ENCODE measurements at regions not wholly inside any gene's neighbourhood (a gene's known extent, or its start where the extent isn't known, plus 50 kb on each side); places are given as distances from the start of the nearest gene placed in this dataset.
A peak's percentile ranks its signal among the peaks of the same experiment; 100 is the strongest.

- no peak for DNase-seq
These were observed 558.7 kb upstream of the KCNMB2 start for GRCh38 chr3:177977381-177978158.

- DNase-seq = no peak
These were observed 557.3 kb upstream of the KCNMB2 start for GRCh38 chr3:177978946-177979345.

GRCh38 chr3:177979703-177980102 lies 556.5 kb upstream of the KCNMB2 start:
- no peak for DNase-seq

- no peak for DNase-seq
These were observed 554.7 kb upstream of the KCNMB2 start for GRCh38 chr3:177981576-177981975.

- DNase-seq = no peak
These were observed 554.2 kb upstream of the KCNMB2 start for GRCh38 chr3:177982034-177982433.

GRCh38 chr3:177983320-177983719 lies 552.9 kb upstream of the KCNMB2 start:
- no peak for DNase-seq

- DNase-seq = no peak
These were observed 543.0 kb upstream of the KCNMB2 start for GRCh38 chr3:177992993-177993970.

- no peak for DNase-seq
These were observed 541.3 kb upstream of the KCNMB2 start for GRCh38 chr3:177994976-177995375.

- no peak for DNase-seq
These were observed 540.7 kb upstream of the KCNMB2 start for GRCh38 chr3:177995381-177996085.

GRCh38 chr3:178001670-178002101 lies 534.5 kb upstream of the KCNMB2 start:
- peak in 1 of 2 donors; percentile 43 for DNase-seq

GRCh38 chr3:178002113-178002512 lies 534.1 kb upstream of the KCNMB2 start:
- DNase-seq = no peak

- no peak for DNase-seq
These were observed 532.5 kb upstream of the KCNMB2 start for GRCh38 chr3:178003756-178004155.

- DNase-seq = no peak
These were observed 530.3 kb upstream of the KCNMB2 start for GRCh38 chr3:178005961-178006360.

GRCh38 chr3:178010306-178010705 lies 525.9 kb upstream of the KCNMB2 start:
- no peak for DNase-seq

- DNase-seq = no peak
These were observed 516.6 kb upstream of the KCNMB2 start for GRCh38 chr3:178019645-178020044.

GRCh38 chr3:178022599-178022998 lies 513.6 kb upstream of the KCNMB2 start:
- no peak for DNase-seq

GRCh38 chr3:178028933-178029332 lies 507.3 kb upstream of the KCNMB2 start:
- no peak for DNase-seq

GRCh38 chr3:178036451-178037144 lies 499.6 kb upstream of the KCNMB2 start:
- DNase-seq = no peak

GRCh38 chr3:178041931-178042330 lies 494.3 kb upstream of the KCNMB2 start:
- no peak for DNase-seq

GRCh38 chr3:178042376-178042775 lies 493.9 kb upstream of the KCNMB2 start:
- no peak for DNase-seq

GRCh38 chr3:178043084-178043483 lies 493.2 kb upstream of the KCNMB2 start:
- no peak for DNase-seq

- DNase-seq = no peak
These were observed 491.9 kb upstream of the KCNMB2 start for GRCh38 chr3:178044320-178044719.

GRCh38 chr3:178047496-178047895 lies 488.7 kb upstream of the KCNMB2 start:
- DNase-seq = no peak
